ENCODE measurements at regions not wholly inside any gene's neighbourhood (a gene's known extent, or its start where the extent isn't known, plus 50 kb on each side); places are given as distances from the start of the nearest gene placed in this dataset.

- no peak for DNase-seq (ENCODE audit: low spot score)
Measured at GRCh38 chr11:127182586-127183203, 182.1 kb upstream of the KIRREL3 start.

- no peak for DNase-seq (ENCODE audit: low spot score)
Measured at GRCh38 chr11:127157225-127157624, 156.7 kb upstream of the KIRREL3 start.

- no peak for DNase-seq (ENCODE audit: low spot score)
Measured at GRCh38 chr11:127149410-127149809, 148.8 kb upstream of the KIRREL3 start.

- no peak for DNase-seq (ENCODE audit: low spot score)
Measured at GRCh38 chr11:127143251-127143650, 142.7 kb upstream of the KIRREL3 start.

- DNase-seq (ENCODE audit: low spot score) = no peak
Measured at GRCh38 chr11:127138613-127139012, 138.0 kb upstream of the KIRREL3 start.

- no peak for DNase-seq (ENCODE audit: low spot score)
Measured at GRCh38 chr11:127137771-127138280, 137.3 kb upstream of the KIRREL3 start.

- DNase-seq (ENCODE audit: low spot score) = no peak
Measured at GRCh38 chr11:127136438-127136837, 135.9 kb upstream of the KIRREL3 start.

GRCh38 chr11:127135256-127135655 lies 134.7 kb upstream of the KIRREL3 start:
- DNase-seq (ENCODE audit: low spot score) = no peak

GRCh38 chr11:127133061-127133460 lies 132.5 kb upstream of the KIRREL3 start:
- no peak for DNase-seq (ENCODE audit: low spot score)

- DNase-seq (ENCODE audit: low spot score) = no peak
Measured at GRCh38 chr11:127130321-127130720, 129.8 kb upstream of the KIRREL3 start.

- no peak for DNase-seq (ENCODE audit: low spot score)
Measured at GRCh38 chr11:127126986-127127385, 126.4 kb upstream of the KIRREL3 start.

- no peak for DNase-seq (ENCODE audit: low spot score)
Measured at GRCh38 chr11:127119356-127119755, 118.8 kb upstream of the KIRREL3 start.

- DNase-seq (ENCODE audit: low spot score) = no peak
Measured at GRCh38 chr11:127118811-127119210, 118.2 kb upstream of the KIRREL3 start.

GRCh38 chr11:127117231-127117739 lies 116.7 kb upstream of the KIRREL3 start:
- DNase-seq (ENCODE audit: low spot score) = peak; percentile 76

- DNase-seq (ENCODE audit: low spot score) = no peak
Measured at GRCh38 chr11:127115844-127116243, 115.3 kb upstream of the KIRREL3 start.

GRCh38 chr11:127114035-127114434 lies 113.5 kb upstream of the KIRREL3 start:
- DNase-seq (ENCODE audit: low spot score) = peak; percentile 69

- DNase-seq (ENCODE audit: low spot score) = no peak
Measured at GRCh38 chr11:127110542-127110941, 110.0 kb upstream of the KIRREL3 start.

GRCh38 chr11:127109796-127110480 lies 109.4 kb upstream of the KIRREL3 start:
- no peak for DNase-seq (ENCODE audit: low spot score)

- no peak for DNase-seq (ENCODE audit: low spot score)
Measured at GRCh38 chr11:127108838-127109237, 108.3 kb upstream of the KIRREL3 start.

- DNase-seq (ENCODE audit: low spot score) = no peak
Measured at GRCh38 chr11:127106938-127107337, 106.4 kb upstream of the KIRREL3 start.

- DNase-seq (ENCODE audit: low spot score) = peak; percentile 42
Measured at GRCh38 chr11:127105593-127106541, 105.3 kb upstream of the KIRREL3 start.
